Mesendoderm (in vitro differentiated cells): ENCODE measurements at regions not wholly inside any gene's neighbourhood (a gene's known extent, or its start where the extent isn't known, plus 50 kb on each side); places are given as distances from the start of the nearest gene placed in this dataset.

ENCODE experiments used
- DNase-seq: peaks from one replicate; pipeline ENCODE4 v3.0.0; 2013
- H2AK5ac ChIP-seq: 2 replicates; pipeline ENCODE4 v1.6.1; 2013; ENCODE audit warnings: low read length, inconsistent platforms
- H2BK120ac ChIP-seq: 2 replicates; pipeline ENCODE4 v1.6.1; 2013; ENCODE audit warnings: low read depth, mild to moderate bottlenecking, low read length, moderate library complexity, mixed read lengths
- H2BK15ac ChIP-seq: replicated peaks from 2 replicates; pipeline ENCODE4 v1.6.1; 2013; ENCODE audit warnings: low read depth, mild to moderate bottlenecking, moderate library complexity
- H2BK5ac ChIP-seq: 2 replicates; pipeline ENCODE4 v1.6.1; 2013; ENCODE audit warnings: low read length, inconsistent platforms
- H3K18ac ChIP-seq: 2 replicates; pipeline ENCODE4 v1.6.1; 2013; ENCODE audit warnings: mild to moderate bottlenecking, low read length, mixed read lengths
- H3K23ac ChIP-seq: one replicate; pipeline ENCODE4 v1.6.1; 2013; ENCODE audit warnings: low read length
- H3K27ac ChIP-seq: 2 replicates; pipeline ENCODE4 v1.5.1; 2013; ENCODE audit warnings: low read depth, mild to moderate bottlenecking, inconsistent platforms, low read length, moderate library complexity
- H3K27me3 ChIP-seq: 2 replicates; pipeline ENCODE4 v1.6.1; 2013; ENCODE audit warnings: low read length, control low read depth, mild to moderate bottlenecking, inconsistent platforms; ENCODE audit not compliant: insufficient read depth, poor library complexity
- H3K36me3 ChIP-seq: 2 replicates; pipeline ENCODE4 v1.6.1; 2013; ENCODE audit warnings: low read length, inconsistent platforms; ENCODE audit not compliant: control insufficient read depth, insufficient read depth
- H3K4ac ChIP-seq: one replicate; pipeline ENCODE4 v1.6.1; 2013; ENCODE audit warnings: low read depth, mild to moderate bottlenecking, low read length, moderate library complexity
- H3K4me1 ChIP-seq: 2 replicates; pipeline ENCODE4 v1.6.1; 2013; ENCODE audit warnings: low read depth, low read length, inconsistent platforms; ENCODE audit not compliant: control insufficient read depth
- H3K4me2 ChIP-seq: 2 replicates; pipeline ENCODE4 v1.6.1; 2013; ENCODE audit warnings: low read length
- H3K4me3 ChIP-seq: 2 replicates; pipeline ENCODE4 v1.5.1; 2013; ENCODE audit warnings: mild to moderate bottlenecking, low read length
- H3K56ac ChIP-seq: one replicate; pipeline ENCODE4 v1.6.1; 2013; ENCODE audit warnings: low read length
- H3K79me1 ChIP-seq: 2 replicates; pipeline ENCODE4 v1.6.1; 2013; ENCODE audit warnings: low read length, inconsistent platforms
- H3K79me2 ChIP-seq: 2 replicates; pipeline ENCODE4 v1.6.1; 2013; ENCODE audit warnings: mild to moderate bottlenecking, low read length; ENCODE audit not compliant: control insufficient read depth, insufficient read depth
- H3K9ac ChIP-seq: 2 replicates; pipeline ENCODE4 v1.6.1; 2013; ENCODE audit warnings: low read length, inconsistent platforms
- H4K5ac ChIP-seq: one replicate; pipeline ENCODE4 v1.6.1; 2013; ENCODE audit warnings: low read length
- H4K8ac ChIP-seq: one replicate; pipeline ENCODE4 v1.6.1; 2013; ENCODE audit warnings: low read depth, mild to moderate bottlenecking, control low read depth, low read length, moderate library complexity
- WGBS: extraction: QIAGEN DNeasy Blood & Tissue Kit; methylation state at CpG from one replicate; pipeline ENCODE4 v1.1.7; 2013; ENCODE audit warnings: low lambda C conversion rate, missing lambda C conversion rate; ENCODE audit not compliant: insufficient coverage; ENCODE audit errors: extremely low coverage; 5-methylcytosine and 5-hydroxymethylcytosine counted together

- Histone ChIP-seq H3K79me2 (no peaks in the 10 kb centered on the region), H4K5ac (no peak overlapping the region), H3K4ac (no peak overlapping the region), H4K8ac (no peak overlapping the region), H3K23ac (no peak overlapping the region), H2BK120ac (peak overlapping the region; percentile 48), H3K4me3 (no peak overlapping the region), H3K79me1 (no peaks in the 10 kb centered on the region), H2BK5ac (no peak overlapping the region), H3K9ac (no peak overlapping the region), H2BK15ac (no peak overlapping the region), H2AK5ac (no peak overlapping the region), H3K56ac (peak overlapping the region; percentile 1), H3K36me3 (no peaks in the 10 kb centered on the region), H3K4me2 (no peak overlapping the region), H3K27ac (no peak overlapping the region), H3K18ac (no peak overlapping the region), H3K4me1 (peaks cover 5% of the 10 kb centered on the region), H3K27me3 (no peaks in the 10 kb centered on the region)
- WGBS, result no CpG with 5 or more reads among the region's 12 CpGs
- DNase-seq, result peak; percentile 31
Measured at GRCh38 chr6:23180504-23181293, 611.3 kb downstream of the HDGFL1 start.

- H3K27ac ChIP-seq, result no peak overlapping the region
- H3K79me1 ChIP-seq, result no peaks in the 10 kb centered on the region
- no peaks in the 10 kb centered on the region for H3K79me2 ChIP-seq
- H2BK15ac ChIP-seq, result peak overlapping the region; percentile 85
- H2BK120ac ChIP-seq, result peak overlapping the region; percentile 82
- H4K5ac ChIP-seq, result no peak overlapping the region
- H3K9ac ChIP-seq, result no peak overlapping the region
- H3K36me3 ChIP-seq, result no peaks in the 10 kb centered on the region
- H3K4ac ChIP-seq, result no peak overlapping the region
- H3K23ac ChIP-seq, result no peak overlapping the region
- no CpG with 5 or more reads among the region's 7 CpGs for WGBS
- DNase-seq, result no peak
- H2BK5ac ChIP-seq, result no peak overlapping the region
- no peak overlapping the region for H3K4me2 ChIP-seq
- H4K8ac ChIP-seq, result no peak overlapping the region
- H2AK5ac ChIP-seq, result no peak overlapping the region
- H3K27me3 ChIP-seq, result no peaks in the 10 kb centered on the region
- peak overlapping the region; percentile 68 for H3K18ac ChIP-seq
- H3K56ac ChIP-seq, result no peak overlapping the region
- H3K4me1 ChIP-seq, result peaks cover 5% of the 10 kb centered on the region
- no peak overlapping the region for H3K4me3 ChIP-seq
Measured at GRCh38 chr6:23181356-23182110, 612.2 kb downstream of the HDGFL1 start.

- Histone ChIP-seq H2BK120ac (no peak overlapping the region), H3K9ac (no peak overlapping the region), H4K5ac (no peak overlapping the region), H3K4me2 (no peak overlapping the region), H3K79me2 (no peaks in the 10 kb centered on the region), H4K8ac (no peak overlapping the region), H3K18ac (no peak overlapping the region), H3K4me3 (no peak overlapping the region), H3K4ac (no peak overlapping the region), H3K79me1 (no peaks in the 10 kb centered on the region), H3K27me3 (no peaks in the 10 kb centered on the region), H2AK5ac (no peak overlapping the region), H2BK15ac (no peak overlapping the region), H3K56ac (no peak overlapping the region), H3K36me3 (no peaks in the 10 kb centered on the region), H2BK5ac (no peak overlapping the region), H3K27ac (no peak overlapping the region), H3K23ac (no peak overlapping the region), H3K4me1 (peaks cover 2% of the 10 kb centered on the region)
- DNase-seq, result peak; percentile 33
- no CpG with 5 or more reads among the region's 7 CpGs for WGBS
Measured at GRCh38 chr6:23183846-23184245, 614.5 kb downstream of the HDGFL1 start.

GRCh38 chr6:23184351-23184750 is 615.0 kb downstream of the HDGFL1 start:
- no CpG with 5 or more reads among the region's 3 CpGs for WGBS
- H3K4me3 ChIP-seq, result no peak overlapping the region
- H3K36me3 ChIP-seq, result no peaks in the 10 kb centered on the region
- H4K8ac ChIP-seq, result no peak overlapping the region
- H2BK120ac ChIP-seq, result no peak overlapping the region
- H3K79me2 ChIP-seq, result no peaks in the 10 kb centered on the region
- no peak overlapping the region for H3K23ac ChIP-seq
- no peak overlapping the region for H3K18ac ChIP-seq
- H2BK5ac ChIP-seq, result no peak overlapping the region
- H3K4me2 ChIP-seq, result no peak overlapping the region
- no peaks in the 10 kb centered on the region for H3K79me1 ChIP-seq
- H2BK15ac ChIP-seq, result no peak overlapping the region
- H3K4me1 ChIP-seq, result peaks cover 2% of the 10 kb centered on the region
- H3K9ac ChIP-seq, result no peak overlapping the region
- no peaks in the 10 kb centered on the region for H3K27me3 ChIP-seq
- H2AK5ac ChIP-seq, result no peak overlapping the region
- no peak overlapping the region for H4K5ac ChIP-seq
- DNase-seq, result no peak
- no peak overlapping the region for H3K27ac ChIP-seq
- no peak overlapping the region for H3K4ac ChIP-seq
- no peak overlapping the region for H3K56ac ChIP-seq

GRCh38 chr6:23195487-23195886 is 626.1 kb downstream of the HDGFL1 start:
- Histone ChIP-seq H3K4me3 (no peak overlapping the region), H3K4me1 (no peaks in the 10 kb centered on the region), H4K8ac (no peak overlapping the region), H3K27me3 (no peaks in the 10 kb centered on the region), H3K79me2 (no peaks in the 10 kb centered on the region), H3K18ac (no peak overlapping the region), H3K27ac (no peak overlapping the region), H3K23ac (no peak overlapping the region), H3K9ac (no peak overlapping the region), H3K56ac (no peak overlapping the region), H2BK120ac (no peak overlapping the region), H4K5ac (no peak overlapping the region), H2BK15ac (no peak overlapping the region), H3K79me1 (no peaks in the 10 kb centered on the region), H3K36me3 (no peaks in the 10 kb centered on the region), H3K4me2 (no peak overlapping the region), H2BK5ac (no peak overlapping the region), H3K4ac (no peak overlapping the region), H2AK5ac (no peak overlapping the region)
- no peak for DNase-seq
- WGBS, result no CpG with 5 or more reads among the region's 3 CpGs
